NT2/D1 (cell line): ENCODE measurements at regions not wholly inside any gene's neighbourhood (a gene's known extent, or its start where the extent isn't known, plus 50 kb on each side); places are given as distances from the start of the nearest gene placed in this dataset.

Experiments used
- DNase-seq: peaks from one replicate; pipeline ENCODE4 v3.0.0-alpha.2; 2011; ENCODE audit warnings: low read depth, low spot score
- H3K27me3 ChIP-seq: 2 replicates; pipeline ENCODE4 v1.6.0; 2011; ENCODE audit warnings: mild to moderate bottlenecking; ENCODE audit not compliant: insufficient read length, insufficient read depth
- H3K36me3 ChIP-seq: 2 replicates; pipeline ENCODE4 v1.6.1; 2011; ENCODE audit warnings: mild to moderate bottlenecking, low read length, mixed read lengths; ENCODE audit not compliant: insufficient read depth, insufficient read length
- H3K4me1 ChIP-seq: 2 replicates; pipeline ENCODE4 v1.5.1; 2011; ENCODE audit not compliant: insufficient read depth, insufficient read length
- H3K4me3 ChIP-seq: 2 replicates; pipeline ENCODE4 v1.5.1; 2011; ENCODE audit warnings: low read depth; ENCODE audit not compliant: insufficient read length
- H3K9ac ChIP-seq: 2 replicates; pipeline ENCODE4 v1.6.0; 2011; ENCODE audit warnings: low read depth; ENCODE audit not compliant: insufficient read length
- H3K9me3 ChIP-seq: 2 replicates; pipeline ENCODE4 v1.5.1; 2011; ENCODE audit warnings: mild to moderate bottlenecking, low read length; ENCODE audit not compliant: insufficient read depth
- SUZ12 ChIP-seq: IDR thresholded peaks from 2 replicates; pipeline ENCODE4 v1.6.1; 2011; ENCODE audit not compliant: insufficient read length, insufficient read depth; ENCODE audit errors: extremely low read depth
- YY1 ChIP-seq: IDR thresholded peaks from 2 replicates; pipeline ENCODE4 v1.6.1; 2011; ENCODE audit not compliant: insufficient read length, insufficient read depth
- ZNF274 ChIP-seq: IDR thresholded peaks from 2 replicates; pipeline ENCODE4 v1.6.1; 2011; ENCODE audit warnings: mild to moderate bottlenecking, low read depth, low read length

DNA sequence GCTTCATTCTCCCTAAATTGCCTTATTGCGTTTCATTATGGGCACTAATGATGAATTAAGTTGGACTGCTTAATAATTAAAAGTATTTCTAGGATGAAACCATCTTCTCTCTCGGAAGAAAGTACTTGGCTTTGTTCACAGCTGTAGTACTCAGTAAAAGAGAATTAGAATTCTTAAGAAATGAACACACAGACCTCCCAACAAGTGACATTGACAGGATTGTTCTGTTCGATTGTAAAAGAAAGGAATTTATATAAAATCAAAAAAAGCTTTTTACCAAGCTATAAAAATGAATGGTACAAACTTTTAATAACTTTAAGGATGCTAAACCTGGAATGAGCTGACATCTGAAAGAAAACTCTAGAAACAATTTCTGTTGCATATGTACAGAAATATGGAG is 416.4 kb upstream of the THRB start:
- H3K27me3 ChIP-seq, result no peaks in the 10 kb centered on the region
- no peaks in the 10 kb centered on the region for H3K9me3 ChIP-seq
- TF ChIP-seq YY1, result no peak
- no peak for TF ChIP-seq ZNF274
- no peak for TF ChIP-seq SUZ12
- no peak overlapping the region for H3K4me3 ChIP-seq
- no peaks in the 10 kb centered on the region for H3K36me3 ChIP-seq
- no peak overlapping the region for H3K9ac ChIP-seq
- no peaks in the 10 kb centered on the region for H3K4me1 ChIP-seq
- DNase-seq, result no peak

DNA sequence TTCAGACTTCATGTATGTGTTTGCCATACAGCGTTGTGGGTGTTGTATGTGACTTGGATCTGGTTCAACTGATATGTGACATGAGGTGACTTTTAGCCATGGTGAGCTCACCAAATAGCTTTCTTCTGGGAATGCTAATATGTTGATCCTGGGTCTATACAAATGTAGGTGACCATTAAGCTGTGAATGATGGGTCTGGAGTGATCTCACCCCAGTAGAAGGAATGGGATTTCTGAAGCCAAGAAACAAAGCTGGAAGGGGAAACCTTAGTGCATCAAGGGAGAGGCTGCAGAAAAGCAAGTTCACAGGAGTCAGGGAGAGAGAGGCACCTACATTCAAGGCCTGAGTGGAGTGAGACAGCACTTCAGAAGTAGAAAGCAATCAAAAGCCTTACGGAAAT is 421.0 kb upstream of the THRB start:
- DNase-seq, result no peak
- Histone ChIP-seq H3K9me3 (no peaks in the 10 kb centered on the region), H3K4me3 (no peak overlapping the region), H3K4me1 (no peaks in the 10 kb centered on the region), H3K36me3 (no peaks in the 10 kb centered on the region), H3K9ac (no peak overlapping the region), H3K27me3 (no peaks in the 10 kb centered on the region)
- no peak for TF ChIP-seq YY1
- TF ChIP-seq ZNF274, result no peak
- TF ChIP-seq SUZ12, result no peak

DNA sequence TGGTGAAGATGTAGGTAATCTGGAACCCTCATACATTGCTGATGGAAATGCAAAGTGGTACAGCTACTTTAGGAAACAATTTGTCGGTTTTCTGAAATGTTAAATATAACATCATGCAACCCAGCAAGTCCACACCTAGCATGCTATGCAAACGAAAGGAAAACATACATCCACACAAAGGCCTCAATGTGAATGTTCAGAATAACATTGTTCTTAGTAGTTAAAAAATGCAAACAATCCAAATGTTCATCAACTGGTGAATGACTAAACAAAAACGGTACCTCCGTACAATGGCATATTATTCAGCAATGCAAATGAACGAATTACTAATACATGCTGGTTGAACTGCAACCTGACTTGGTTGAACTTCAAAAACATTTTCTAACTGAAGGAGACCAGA is 423.3 kb upstream of the THRB start:
- Histone ChIP-seq H3K4me1 (no peaks in the 10 kb centered on the region), H3K27me3 (no peaks in the 10 kb centered on the region), H3K9ac (no peak overlapping the region), H3K36me3 (no peaks in the 10 kb centered on the region), H3K4me3 (no peak overlapping the region), H3K9me3 (no peaks in the 10 kb centered on the region)
- no peak for TF ChIP-seq ZNF274
- TF ChIP-seq SUZ12, result no peak
- TF ChIP-seq YY1, result no peak
- no peak for DNase-seq

DNA sequence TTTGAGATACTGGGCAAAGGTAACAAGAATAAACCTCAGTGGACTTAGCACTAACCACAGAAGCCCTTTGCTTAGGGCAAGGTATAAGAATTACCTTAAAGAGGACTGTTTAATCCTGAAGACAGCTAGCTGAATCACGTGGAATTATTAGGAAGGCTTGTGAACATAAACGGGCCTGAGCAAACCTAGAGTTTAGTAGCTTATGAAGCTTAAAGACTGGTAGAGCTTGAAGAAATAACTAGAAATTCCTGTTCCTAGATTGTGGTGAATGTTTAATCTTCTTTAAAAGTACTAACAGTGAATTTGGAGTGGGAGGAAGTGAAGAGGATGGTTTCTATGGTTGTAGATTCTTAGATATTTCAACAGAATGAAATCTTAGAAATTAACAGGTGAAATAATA is 428.9 kb upstream of the THRB start:
- H3K36me3 ChIP-seq, result no peaks in the 10 kb centered on the region
- DNase-seq, result no peak
- H3K4me3 ChIP-seq, result no peak overlapping the region
- no peak overlapping the region for H3K9ac ChIP-seq
- H3K27me3 ChIP-seq, result no peaks in the 10 kb centered on the region
- no peaks in the 10 kb centered on the region for H3K4me1 ChIP-seq
- H3K9me3 ChIP-seq, result no peaks in the 10 kb centered on the region
- TF ChIP-seq ZNF274, result no peak
- TF ChIP-seq SUZ12, result no peak
- no peak for TF ChIP-seq YY1

DNA sequence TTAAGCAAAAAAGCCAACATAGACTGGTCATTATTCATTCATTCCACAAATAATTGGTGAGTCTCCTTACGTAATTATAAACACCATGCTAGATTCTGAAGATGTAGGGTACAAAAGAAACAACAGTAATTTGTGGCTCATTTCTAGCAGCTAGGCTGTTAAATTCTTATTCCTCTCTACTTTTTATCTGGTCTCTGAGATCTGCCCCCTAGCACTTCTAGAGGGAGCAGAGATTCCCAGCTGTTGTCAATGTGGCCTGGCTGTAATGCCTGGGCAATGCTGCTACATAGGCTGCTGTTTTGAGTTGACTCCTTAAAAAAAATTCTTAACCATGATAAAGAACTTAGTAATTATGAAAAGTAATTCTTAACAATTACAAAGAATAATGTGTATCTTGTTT is 434.9 kb upstream of the THRB start:
- H3K4me1 ChIP-seq, result no peaks in the 10 kb centered on the region
- TF ChIP-seq SUZ12, result no peak
- TF ChIP-seq YY1, result no peak
- TF ChIP-seq ZNF274, result no peak
- DNase-seq, result no peak
- H3K4me3 ChIP-seq, result no peak overlapping the region
- no peaks in the 10 kb centered on the region for H3K36me3 ChIP-seq
- H3K27me3 ChIP-seq, result no peaks in the 10 kb centered on the region
- H3K9me3 ChIP-seq, result no peaks in the 10 kb centered on the region
- H3K9ac ChIP-seq, result no peak overlapping the region

DNA sequence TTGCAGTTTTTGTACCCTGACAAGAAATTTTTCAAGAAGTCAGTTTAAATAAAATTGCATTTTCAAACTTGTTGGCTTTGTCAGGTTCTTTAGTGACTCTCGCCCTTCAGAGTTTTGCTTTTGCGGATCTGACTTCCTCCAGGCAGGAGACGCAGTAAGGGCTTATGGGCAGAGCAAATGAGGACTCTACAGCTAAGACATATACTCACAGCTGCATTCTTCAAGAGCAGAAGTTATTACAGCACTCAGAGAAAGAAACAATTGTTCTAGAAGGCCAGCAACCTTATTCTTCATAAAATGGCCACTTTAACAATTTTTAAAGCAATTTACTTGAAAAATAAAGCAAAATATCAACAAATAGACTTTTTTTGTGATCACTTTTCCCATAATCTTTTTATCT is 438.8 kb upstream of the THRB start:
- no peak for DNase-seq
- Histone ChIP-seq H3K4me3 (no peak overlapping the region), H3K27me3 (no peaks in the 10 kb centered on the region), H3K9me3 (no peaks in the 10 kb centered on the region), H3K36me3 (no peaks in the 10 kb centered on the region), H3K9ac (no peak overlapping the region), H3K4me1 (no peaks in the 10 kb centered on the region)
- TF ChIP-seq SUZ12 (no peak), ZNF274 (no peak), YY1 (no peak)

DNA sequence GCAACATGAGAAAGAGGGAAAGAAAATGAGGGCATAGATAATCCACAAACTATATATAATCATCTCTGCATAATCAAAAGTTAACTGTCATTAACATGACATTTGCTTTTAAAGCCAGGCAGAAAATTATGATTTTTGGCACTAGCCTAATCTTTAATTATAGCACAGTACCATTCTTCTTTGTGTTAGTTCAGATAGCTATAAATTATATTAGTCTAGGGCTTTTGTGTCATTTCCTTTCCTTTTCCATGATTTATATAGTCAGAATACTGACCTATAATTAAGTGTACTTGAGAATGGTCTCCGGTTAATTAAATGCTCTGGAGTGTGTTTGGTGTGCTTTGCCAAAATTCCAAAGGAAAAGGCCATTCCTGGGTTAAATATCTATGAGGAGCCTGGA is 441.9 kb upstream of the THRB start:
- no peaks in the 10 kb centered on the region for H3K9me3 ChIP-seq
- no peak overlapping the region for H3K9ac ChIP-seq
- H3K4me3 ChIP-seq, result no peak overlapping the region
- H3K27me3 ChIP-seq, result no peaks in the 10 kb centered on the region
- H3K36me3 ChIP-seq, result no peaks in the 10 kb centered on the region
- H3K4me1 ChIP-seq, result no peaks in the 10 kb centered on the region
- DNase-seq, result no peak
- no peak for TF ChIP-seq YY1
- TF ChIP-seq SUZ12, result no peak
- TF ChIP-seq ZNF274, result no peak

DNA sequence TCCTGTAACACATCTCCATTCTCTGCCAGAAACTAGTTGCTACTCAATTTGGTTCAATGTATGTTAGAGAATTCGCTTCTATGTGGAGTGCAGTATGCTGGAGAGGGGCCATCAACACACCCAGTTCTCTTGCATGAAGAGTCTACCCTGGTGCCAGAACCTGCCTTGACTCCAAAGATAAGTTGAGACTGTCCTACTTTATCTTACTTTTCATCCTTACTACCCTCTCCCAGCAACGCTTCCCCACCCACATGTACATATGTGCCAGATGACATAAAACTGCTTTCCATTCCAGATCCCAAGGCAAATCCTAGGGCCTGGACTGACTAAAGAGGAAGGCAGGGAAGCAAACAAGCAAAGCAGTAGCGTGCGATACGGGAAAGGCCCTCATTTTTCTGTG is 442.6 kb upstream of the THRB start:
- H3K9ac ChIP-seq, result no peak overlapping the region
- H3K9me3 ChIP-seq, result no peaks in the 10 kb centered on the region
- no peak overlapping the region for H3K4me3 ChIP-seq
- TF ChIP-seq SUZ12 (no peak), YY1 (no peak), ZNF274 (no peak)
- no peaks in the 10 kb centered on the region for H3K27me3 ChIP-seq
- no peaks in the 10 kb centered on the region for H3K36me3 ChIP-seq
- H3K4me1 ChIP-seq, result no peaks in the 10 kb centered on the region
- no peak for DNase-seq
